ENCODE measurements at regions not wholly inside any gene's neighbourhood (a gene's known extent, or its start where the extent isn't known, plus 50 kb on each side); places are given as distances from the start of the nearest gene placed in this dataset.

DNA sequence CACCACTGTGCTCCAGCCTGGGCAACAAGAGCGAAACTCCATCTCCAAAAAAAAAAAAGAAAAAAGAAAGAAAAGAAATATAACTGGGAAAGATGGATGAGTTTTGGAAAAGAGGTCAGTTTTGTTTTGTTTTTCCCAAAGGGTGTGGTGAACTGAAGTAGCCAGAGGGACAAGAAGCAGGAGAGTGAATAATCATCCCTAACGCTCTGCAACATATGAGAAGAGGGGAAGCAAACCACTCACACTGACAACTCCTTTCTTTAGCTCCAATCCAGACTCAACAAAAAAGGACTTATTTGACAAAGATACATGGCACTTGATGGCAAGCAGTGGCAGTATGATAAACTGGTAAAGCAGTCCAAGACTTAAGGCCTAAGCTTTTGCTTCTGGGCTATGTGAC lies 176.1 kb upstream of the HMHB1 start (continued):
- TF ChIP-seq, protein P1, sequence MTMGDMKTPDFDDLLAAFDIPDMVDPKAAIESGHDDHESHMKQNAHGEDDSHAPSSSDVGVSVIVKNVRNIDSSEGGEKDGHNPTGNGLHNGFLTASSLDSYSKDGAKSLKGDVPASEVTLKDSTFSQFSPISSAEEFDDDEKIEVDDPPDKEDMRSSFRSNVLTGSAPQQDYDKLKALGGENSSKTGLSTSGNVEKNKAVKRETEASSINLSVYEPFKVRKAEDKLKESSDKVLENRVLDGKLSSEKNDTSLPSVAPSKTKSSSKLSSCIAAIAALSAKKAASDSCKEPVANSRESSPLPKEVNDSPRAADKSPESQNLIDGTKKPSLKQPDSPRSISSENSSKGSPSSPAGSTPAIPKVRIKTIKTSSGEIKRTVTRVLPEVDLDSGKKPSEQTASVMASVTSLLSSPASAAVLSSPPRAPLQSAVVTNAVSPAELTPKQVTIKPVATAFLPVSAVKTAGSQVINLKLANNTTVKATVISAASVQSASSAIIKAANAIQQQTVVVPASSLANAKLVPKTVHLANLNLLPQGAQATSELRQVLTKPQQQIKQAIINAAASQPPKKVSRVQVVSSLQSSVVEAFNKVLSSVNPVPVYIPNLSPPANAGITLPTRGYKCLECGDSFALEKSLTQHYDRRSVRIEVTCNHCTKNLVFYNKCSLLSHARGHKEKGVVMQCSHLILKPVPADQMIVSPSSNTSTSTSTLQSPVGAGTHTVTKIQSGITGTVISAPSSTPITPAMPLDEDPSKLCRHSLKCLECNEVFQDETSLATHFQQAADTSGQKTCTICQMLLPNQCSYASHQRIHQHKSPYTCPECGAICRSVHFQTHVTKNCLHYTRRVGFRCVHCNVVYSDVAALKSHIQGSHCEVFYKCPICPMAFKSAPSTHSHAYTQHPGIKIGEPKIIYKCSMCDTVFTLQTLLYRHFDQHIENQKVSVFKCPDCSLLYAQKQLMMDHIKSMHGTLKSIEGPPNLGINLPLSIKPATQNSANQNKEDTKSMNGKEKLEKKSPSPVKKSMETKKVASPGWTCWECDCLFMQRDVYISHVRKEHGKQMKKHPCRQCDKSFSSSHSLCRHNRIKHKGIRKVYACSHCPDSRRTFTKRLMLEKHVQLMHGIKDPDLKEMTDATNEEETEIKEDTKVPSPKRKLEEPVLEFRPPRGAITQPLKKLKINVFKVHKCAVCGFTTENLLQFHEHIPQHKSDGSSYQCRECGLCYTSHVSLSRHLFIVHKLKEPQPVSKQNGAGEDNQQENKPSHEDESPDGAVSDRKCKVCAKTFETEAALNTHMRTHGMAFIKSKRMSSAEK (CRISPR knock-in tag; IDR thresholded peaks at IDR 0.05; ENCODE audit: borderline replicate concordance), result no peak
- TF ChIP-seq TCF7 (CRISPR knock-in tag; IDR thresholded peaks at IDR 0.05; ENCODE audit: low read depth), result no peak
- no peak for TF ChIP-seq ZBTB21 (CRISPR knock-in tag; IDR thresholded peaks at IDR 0.05; ENCODE audit: borderline replicate concordance)
- TF ChIP-seq ZNF138 (CRISPR knock-in tag; conservative IDR thresholded peaks at IDR 0.05), result no peak
- no peak for TF ChIP-seq ESRRA (CRISPR knock-in tag; IDR thresholded peaks at IDR 0.05; ENCODE audit: borderline replicate concordance)
- no peak for TF ChIP-seq HMGA2 (CRISPR knock-in tag; IDR thresholded peaks at IDR 0.05)
- TF ChIP-seq E2F5 (CRISPR knock-in tag; IDR thresholded peaks at IDR 0.05), result no peak
- no peak for TF ChIP-seq MYBL2 (CRISPR knock-in tag; IDR thresholded peaks at IDR 0.05)

DNA sequence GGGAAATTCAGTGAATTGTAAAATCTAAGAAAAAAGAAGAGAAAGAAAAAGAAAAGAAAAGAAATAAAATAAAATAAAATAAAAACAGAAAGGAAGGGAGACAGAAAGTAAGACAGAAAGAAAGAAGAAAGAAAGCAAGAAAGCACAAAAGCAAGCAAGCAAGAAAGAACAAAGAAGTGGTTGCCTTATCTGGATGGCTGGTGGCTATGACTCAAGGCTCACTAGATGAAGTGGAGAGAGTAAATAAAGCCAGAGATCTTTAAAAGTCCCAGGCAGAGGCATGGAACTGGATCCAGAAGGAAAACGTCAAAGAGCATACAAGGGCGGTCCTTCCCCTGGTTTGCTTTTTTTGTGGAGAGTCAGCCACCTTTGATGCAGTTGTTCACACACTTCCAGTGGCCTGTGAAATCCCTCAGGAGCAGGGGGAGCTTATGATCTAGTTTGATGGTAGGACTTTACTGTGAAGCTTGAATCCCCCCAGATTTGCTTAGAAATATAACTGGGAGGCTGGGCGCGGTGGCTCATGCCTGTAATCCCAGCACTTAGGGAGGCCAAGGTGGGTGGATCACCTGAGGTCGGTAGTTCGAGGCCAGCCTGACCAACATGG lies 176.7 kb upstream of the HMHB1 start:
- H3K27me3 Mint-ChIP-seq (ENCODE audit: low read depth), result no peaks in the 10 kb centered on the region
- peaks cover 3% of the 10 kb centered on the region for H3K4me1 Mint-ChIP-seq
- CTCF ChIA-PET, result no interaction called here
- no peak overlapping the region for H3K4me3 Mint-ChIP-seq
- H3K36me3 Mint-ChIP-seq, result no peaks in the 10 kb centered on the region
- POLR2A ChIA-PET, result no interaction called here
- DNase-seq (ENCODE audit: low spot score) (no peak), ATAC-seq (no peak)
- H3K27ac Mint-ChIP-seq, result no peak overlapping the region
- H3K9me3 Mint-ChIP-seq, result no peaks in the 10 kb centered on the region
- TF ChIP-seq ELF4 (CRISPR knock-in tag; IDR thresholded peaks at IDR 0.05; ENCODE audit: low read depth) (no peak), CREM (CRISPR knock-in tag; IDR thresholded peaks at IDR 0.05) (no peak), ZNF416 (CRISPR knock-in tag; IDR thresholded peaks at IDR 0.05) (no peak), NR2C2 (CRISPR knock-in tag; IDR thresholded peaks at IDR 0.05) (no peak), ZNF219 (CRISPR knock-in tag; IDR thresholded peaks at IDR 0.05; ENCODE audit: borderline replicate concordance) (no peak), SOX15 (CRISPR knock-in tag; IDR thresholded peaks at IDR 0.05) (no peak), ZNF121 (CRISPR knock-in tag; IDR thresholded peaks at IDR 0.05) (no peak), CREB1 (CRISPR knock-in tag; IDR thresholded peaks at IDR 0.05) (no peak)
- TF ChIP-seq, protein P2, sequence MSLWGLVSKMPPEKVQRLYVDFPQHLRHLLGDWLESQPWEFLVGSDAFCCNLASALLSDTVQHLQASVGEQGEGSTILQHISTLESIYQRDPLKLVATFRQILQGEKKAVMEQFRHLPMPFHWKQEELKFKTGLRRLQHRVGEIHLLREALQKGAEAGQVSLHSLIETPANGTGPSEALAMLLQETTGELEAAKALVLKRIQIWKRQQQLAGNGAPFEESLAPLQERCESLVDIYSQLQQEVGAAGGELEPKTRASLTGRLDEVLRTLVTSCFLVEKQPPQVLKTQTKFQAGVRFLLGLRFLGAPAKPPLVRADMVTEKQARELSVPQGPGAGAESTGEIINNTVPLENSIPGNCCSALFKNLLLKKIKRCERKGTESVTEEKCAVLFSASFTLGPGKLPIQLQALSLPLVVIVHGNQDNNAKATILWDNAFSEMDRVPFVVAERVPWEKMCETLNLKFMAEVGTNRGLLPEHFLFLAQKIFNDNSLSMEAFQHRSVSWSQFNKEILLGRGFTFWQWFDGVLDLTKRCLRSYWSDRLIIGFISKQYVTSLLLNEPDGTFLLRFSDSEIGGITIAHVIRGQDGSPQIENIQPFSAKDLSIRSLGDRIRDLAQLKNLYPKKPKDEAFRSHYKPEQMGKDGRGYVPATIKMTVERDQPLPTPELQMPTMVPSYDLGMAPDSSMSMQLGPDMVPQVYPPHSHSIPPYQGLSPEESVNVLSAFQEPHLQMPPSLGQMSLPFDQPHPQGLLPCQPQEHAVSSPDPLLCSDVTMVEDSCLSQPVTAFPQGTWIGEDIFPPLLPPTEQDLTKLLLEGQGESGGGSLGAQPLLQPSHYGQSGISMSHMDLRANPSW (CRISPR knock-in tag; conservative IDR thresholded peaks at IDR 0.05; ENCODE audit: low read depth), result no peak
- TF ChIP-seq, protein P1 (CRISPR knock-in tag; IDR thresholded peaks at IDR 0.05; ENCODE audit: borderline replicate concordance), result no peak
- TF ChIP-seq, protein P3, sequence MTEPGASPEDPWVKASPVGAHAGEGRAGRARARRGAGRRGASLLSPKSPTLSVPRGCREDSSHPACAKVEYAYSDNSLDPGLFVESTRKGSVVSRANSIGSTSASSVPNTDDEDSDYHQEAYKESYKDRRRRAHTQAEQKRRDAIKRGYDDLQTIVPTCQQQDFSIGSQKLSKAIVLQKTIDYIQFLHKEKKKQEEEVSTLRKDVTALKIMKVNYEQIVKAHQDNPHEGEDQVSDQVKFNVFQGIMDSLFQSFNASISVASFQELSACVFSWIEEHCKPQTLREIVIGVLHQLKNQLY (CRISPR knock-in tag; IDR thresholded peaks at IDR 0.05), result no peak
- TF ChIP-seq, protein P4, sequence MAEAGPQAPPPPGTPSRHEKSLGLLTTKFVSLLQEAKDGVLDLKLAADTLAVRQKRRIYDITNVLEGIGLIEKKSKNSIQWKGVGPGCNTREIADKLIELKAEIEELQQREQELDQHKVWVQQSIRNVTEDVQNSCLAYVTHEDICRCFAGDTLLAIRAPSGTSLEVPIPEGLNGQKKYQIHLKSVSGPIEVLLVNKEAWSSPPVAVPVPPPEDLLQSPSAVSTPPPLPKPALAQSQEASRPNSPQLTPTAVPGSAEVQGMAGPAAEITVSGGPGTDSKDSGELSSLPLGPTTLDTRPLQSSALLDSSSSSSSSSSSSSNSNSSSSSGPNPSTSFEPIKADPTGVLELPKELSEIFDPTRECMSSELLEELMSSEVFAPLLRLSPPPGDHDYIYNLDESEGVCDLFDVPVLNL (CRISPR knock-in tag; IDR thresholded peaks at IDR 0.05; ENCODE audit: borderline replicate concordance, low read depth), result no peak
- TF ChIP-seq, protein P5, sequence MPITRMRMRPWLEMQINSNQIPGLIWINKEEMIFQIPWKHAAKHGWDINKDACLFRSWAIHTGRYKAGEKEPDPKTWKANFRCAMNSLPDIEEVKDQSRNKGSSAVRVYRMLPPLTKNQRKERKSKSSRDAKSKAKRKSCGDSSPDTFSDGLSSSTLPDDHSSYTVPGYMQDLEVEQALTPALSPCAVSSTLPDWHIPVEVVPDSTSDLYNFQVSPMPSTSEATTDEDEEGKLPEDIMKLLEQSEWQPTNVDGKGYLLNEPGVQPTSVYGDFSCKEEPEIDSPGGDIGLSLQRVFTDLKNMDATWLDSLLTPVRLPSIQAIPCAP (CRISPR knock-in tag; IDR thresholded peaks at IDR 0.05), result no peak
